ENCODE measurements at regions not wholly inside any gene's neighbourhood (a gene's known extent, or its start where the extent isn't known, plus 50 kb on each side); places are given as distances from the start of the nearest gene placed in this dataset.
"Not testable (repeated sequence)": the region's sequence is repeated elsewhere in the genome, so short reads cannot be mapped to it uniquely, and the experiment has no call there.

DNA sequence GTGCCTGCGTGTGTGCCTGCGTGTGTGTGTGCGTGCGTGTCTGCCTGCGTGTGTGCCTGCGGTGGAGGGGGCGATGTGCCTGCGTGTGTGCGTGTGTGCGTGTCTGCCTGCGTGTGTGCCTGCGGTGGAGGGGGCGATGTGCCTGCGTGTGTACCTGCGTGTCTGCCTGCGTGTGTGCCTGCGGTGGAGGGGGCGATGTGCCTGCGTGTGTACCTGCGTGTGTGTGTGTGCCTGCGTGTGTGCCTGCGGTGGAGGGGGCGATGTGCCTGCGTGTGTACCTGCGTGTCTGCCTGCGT, 116.7 kb upstream of the ZNF516 start:
- DNase-seq (ENCODE audit: extremely low read depth in 1 of 2, low read depth in 1 of 2) = not testable (repeated sequence)

DNA sequence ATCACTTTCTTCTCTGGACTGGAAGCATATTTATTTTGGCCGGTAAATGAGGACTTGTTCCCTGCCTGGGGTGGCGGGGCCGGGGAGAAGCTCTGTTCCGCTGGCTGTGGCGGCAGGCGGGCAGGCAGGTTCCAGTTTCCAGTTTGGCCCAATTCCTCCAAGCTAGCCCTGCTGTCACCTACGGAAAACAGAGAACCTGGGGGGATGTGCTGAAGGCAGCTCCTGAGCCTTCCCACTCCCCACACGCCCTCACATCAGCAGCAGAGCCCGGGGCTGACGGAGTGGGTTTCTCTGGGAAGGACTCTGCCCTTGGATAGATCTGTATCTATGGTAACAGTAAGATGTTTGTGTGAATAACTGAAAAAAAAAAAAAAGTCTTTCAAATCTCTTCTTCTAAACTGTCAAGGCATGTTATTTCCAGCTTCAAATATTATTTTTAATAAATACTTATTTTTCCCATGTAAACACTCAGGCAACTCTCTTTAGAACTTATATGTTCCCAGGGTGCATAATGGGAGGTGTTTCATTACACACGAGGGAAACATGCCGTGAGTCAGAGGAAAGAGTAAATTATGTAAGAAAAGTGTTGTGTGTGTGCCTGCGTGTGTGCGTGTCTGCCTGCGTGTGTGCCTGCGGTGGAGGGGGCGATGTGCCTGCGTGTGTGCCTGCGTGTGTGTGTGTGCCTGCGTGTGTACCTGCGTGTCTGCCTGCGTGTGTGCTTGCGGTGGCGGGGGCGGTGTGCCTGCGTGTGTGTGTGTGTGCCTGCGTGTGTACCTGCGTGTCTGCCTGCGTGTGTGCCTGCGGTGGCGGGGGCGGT, 116.1 kb upstream of the ZNF516 start:
- no peak for DNase-seq (ENCODE audit: extremely low read depth in 1 of 2, low read depth in 1 of 2)

DNA sequence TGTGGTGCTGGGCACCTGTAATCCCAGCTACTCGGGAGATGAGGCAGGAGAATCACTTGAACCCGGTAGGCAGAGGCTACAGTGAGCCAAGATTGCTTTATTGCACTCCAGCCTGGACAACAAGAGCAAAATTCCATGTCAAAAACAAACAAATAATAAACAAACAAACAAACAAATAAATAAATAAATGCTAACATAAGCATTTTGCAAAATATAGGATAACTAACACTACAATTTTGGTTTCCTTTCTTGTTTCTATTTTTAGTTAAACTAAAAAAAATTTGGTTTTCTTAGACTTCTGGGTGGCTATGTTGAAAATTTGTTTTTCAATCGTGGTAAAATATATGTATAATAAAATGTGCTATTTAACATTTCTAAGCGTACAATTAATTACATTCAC, 115.0 kb upstream of the ZNF516 start:
- no peak for DNase-seq (ENCODE audit: extremely low read depth in 1 of 2, low read depth in 1 of 2)

DNA sequence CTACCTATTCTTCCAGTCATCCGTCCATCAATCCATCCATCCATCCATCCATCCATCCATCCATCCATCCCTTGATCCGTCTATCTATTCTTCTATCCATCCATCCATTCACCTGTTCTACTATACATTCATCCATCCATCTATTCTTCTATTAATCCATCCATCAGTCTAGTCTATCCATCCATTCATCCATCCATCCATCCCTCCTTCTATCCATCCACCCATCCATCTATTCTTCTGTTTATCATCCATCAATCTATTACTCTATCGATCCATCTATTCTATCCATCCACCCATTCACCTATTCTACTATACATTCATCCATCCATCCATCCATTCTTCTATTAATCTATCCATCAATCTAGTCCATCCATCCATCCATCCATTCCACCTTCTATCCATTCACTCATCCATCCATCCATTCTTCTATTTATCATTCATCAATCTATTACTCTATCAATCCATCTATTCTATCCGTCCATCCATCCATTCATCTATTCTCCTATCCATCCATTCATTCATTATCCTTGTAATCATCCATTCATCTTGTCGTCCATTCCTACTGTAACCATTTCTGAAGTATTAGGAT, 110.4 kb upstream of the ZNF516 start:
- DNase-seq (ENCODE audit: extremely low read depth in 1 of 2, low read depth in 1 of 2) = no peak

DNA sequence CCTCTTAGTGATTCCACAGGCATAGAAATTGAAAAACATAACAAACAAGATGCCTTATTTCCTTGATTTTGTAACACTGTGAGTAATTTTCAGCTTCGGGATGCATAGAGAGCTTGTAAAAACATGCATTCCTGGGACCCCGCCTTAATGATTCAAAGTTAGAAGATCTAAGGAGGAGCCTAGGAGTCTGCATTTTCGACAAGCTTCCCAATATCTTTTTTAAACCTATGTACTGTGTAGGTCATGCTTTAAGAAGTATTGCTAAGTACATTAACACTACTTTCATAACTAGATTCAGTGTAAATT, 109.8 kb upstream of the ZNF516 start:
- no peak for DNase-seq (ENCODE audit: extremely low read depth in 1 of 2, low read depth in 1 of 2)

DNA sequence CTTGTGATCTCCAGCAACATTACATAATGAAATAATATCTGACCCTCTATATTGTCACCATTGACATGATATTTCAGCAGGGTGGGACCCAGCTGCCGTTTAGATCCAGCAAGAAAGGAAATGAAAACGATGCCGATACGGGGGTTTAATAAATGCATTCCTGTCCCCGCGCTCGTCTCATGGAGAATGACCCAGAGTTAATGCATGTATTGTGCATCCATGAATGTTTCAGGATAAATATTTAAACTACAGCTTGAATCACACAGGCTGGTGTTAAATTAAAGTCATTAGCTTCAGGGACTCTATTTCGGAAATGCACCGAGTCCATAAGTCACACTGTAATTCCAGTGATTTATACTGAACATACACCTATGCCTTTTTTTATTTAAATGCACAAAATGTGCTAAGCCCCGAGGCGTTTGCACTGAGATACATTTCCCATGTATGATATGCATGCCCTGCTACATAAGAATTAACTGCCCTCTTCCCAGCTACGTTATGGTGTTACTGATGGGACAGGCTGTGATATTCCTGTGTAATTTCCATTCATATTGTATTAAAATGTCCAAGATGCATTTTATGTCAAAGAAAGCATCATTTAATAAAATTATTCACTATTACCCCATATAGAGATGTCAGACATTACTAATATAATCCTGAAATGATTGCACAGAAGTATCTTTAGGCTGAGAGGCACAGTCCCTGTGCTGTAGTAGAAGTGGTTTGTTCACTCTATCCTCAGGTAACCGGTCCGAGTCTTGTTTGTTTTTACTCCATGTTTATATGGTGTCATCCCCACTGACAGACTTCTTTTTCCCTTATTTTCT, 109.3 kb upstream of the ZNF516 start:
- DNase-seq (ENCODE audit: extremely low read depth in 1 of 2, low read depth in 1 of 2) = no peak

DNA sequence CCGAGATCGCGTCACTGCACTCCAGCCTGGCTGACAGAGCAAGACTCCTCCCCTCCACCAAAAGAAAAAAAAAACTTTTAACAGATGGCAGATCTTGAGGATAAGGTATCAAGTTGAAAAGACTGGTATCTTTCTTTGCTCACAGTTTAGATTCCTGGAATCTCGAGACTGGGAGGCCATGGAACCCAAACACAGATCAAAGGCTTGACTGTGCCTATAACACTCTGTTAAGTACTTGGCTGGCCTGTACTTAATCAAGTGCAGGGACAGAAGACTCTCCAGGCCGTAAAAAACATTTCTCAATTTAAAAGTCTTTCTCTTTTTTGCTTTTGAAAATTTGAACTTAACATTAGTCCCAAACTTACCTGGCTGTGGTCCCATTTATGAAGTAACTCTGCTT, 107.1 kb upstream of the ZNF516 start:
- DNase-seq (ENCODE audit: extremely low read depth in 1 of 2, low read depth in 1 of 2) = no peak

DNA sequence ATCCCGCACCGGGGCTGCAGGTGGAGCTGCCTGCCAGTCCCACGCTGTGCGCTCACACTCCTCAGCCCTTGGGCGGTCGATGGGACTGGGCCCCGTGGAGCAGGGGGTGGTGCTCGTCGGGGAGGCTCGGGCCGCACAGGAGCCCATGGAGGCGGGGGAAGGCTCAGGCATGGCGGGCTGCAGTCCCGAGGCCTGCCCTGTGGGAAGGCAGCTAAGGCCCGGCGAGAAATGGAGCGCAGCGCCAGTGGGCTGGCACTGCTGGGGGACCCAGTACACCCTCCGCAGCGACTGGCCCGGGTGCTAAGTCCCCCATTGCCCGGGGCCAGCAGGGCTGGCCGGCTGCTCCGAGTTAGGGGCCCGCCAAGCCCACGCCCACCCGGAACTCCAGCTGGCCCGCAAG, 105.0 kb upstream of the ZNF516 start:
- DNase-seq (ENCODE audit: extremely low read depth in 1 of 2, low read depth in 1 of 2) = not testable (repeated sequence)

DNA sequence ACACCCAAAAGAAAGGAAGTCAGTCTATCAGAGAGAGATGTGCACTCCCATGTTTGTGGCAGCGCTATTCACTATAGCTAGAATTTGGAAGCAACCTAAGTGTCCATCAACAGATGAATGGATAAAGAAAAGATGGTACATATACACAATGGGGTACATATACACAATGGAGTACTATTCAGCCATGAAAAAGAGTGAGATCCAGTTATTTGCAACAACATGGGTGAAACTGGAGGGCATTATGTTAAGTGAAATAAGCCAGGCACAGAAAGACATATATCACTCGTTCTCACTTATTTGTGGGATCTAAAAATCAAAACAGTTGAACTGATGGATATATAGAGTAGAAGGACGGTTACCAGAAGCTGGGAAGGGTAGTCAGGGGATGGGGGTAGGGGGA, 99.9 kb upstream of the ZNF516 start:
- DNase-seq (ENCODE audit: extremely low read depth in 1 of 2, low read depth in 1 of 2) = no peak

DNA sequence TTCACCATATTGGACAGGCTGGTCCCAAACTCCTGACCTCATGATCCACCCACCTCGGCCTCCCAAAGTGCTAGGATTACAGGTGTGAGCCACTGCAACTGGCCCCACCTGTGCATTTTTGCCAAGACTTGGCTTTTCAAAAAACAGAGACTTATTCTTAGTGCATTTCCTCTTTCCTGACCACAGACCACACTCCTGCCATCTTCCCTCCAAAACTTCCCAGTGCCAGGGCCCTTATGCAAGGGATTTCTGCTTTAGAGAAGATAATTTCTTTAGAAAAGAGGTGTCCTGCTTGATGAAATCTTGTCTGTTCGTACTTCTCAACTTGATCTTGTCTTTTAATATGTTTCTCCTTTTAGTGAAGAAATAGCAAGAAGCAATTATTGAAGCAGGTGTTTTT, 98.8 kb upstream of the ZNF516 start:
- DNase-seq (ENCODE audit: extremely low read depth in 1 of 2, low read depth in 1 of 2) = no peak

DNA sequence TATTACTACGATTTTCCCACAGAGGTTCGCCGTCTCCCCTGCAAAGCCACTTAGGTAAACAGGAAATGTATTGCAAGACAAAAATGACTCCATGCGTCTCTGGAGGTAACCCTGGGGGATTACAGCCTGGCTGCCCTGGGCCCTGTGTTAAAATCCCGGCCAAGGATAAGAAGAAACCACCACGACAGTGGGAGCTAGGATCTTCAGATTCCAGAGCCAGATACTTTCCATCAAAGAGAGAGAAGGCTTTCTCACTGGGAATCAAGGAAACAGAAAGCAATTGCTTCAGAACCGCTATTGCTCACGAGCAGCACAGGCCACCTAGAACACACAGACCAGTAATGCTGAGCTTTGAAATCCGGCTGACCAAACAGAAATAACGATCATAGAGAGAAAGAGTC, 97.9 kb upstream of the ZNF516 start:
- DNase-seq (ENCODE audit: extremely low read depth in 1 of 2, low read depth in 1 of 2) = no peak

DNA sequence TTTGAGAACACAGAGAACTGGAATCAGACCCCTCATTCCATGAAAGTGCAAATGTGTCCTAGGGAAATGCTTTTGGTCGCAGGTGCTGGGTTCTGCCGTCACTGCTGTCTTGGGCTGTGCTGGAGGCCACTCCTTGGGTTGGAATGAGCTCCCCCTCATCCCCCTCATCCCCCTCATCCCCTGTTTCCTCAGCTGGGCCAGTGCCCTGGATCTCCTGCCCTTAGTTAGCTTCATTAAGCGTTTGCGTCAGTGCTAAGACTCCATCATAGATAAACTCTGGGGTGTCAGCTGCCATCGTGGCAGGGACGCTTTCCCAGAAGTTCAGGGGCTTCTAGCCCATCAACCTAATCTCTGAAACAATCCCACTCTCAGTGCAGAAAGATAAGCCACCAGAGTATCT, 97.1 kb upstream of the ZNF516 start:
- no peak for DNase-seq (ENCODE audit: extremely low read depth in 1 of 2, low read depth in 1 of 2)

DNA sequence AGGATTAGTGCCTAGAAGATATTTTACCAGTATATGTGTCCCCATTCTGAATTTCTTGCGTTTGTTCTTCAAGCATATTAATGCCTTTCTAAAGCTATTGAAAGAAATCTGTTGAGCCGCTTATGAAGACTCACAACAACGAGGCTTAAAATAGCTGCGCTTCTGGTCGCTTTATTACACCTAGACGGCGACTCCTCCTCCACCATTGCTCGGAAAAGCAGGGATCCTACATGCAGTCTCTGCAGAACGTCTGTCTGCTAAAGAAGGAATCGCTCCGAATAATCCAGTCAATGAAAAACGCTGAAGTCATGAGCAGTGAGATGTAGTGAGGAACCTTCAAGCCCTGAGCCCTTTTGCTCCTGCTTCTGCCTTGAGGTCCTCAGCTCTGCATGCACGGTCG, 94.8 kb upstream of the ZNF516 start:
- DNase-seq (ENCODE audit: extremely low read depth in 1 of 2, low read depth in 1 of 2) = no peak

DNA sequence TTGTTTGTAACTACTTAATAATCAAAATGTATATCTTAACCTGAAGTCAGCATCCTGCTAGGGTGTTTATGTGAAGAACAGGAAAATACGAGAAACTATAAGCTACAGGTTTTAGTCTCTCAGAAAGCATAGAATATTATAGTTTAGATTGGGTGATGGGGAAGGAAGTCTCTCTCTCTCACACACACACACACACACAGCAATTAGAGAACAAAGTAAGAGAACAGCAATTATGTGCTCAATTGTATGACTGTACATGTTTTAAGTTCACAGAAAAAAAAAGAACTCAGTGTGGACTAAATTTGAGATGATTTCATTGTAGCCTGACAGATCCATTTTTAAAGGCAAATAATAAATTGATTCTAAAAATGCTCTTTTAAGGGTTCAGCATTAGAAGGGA, 94.3 kb upstream of the ZNF516 start:
- DNase-seq (ENCODE audit: extremely low read depth in 1 of 2, low read depth in 1 of 2) = no peak

DNA sequence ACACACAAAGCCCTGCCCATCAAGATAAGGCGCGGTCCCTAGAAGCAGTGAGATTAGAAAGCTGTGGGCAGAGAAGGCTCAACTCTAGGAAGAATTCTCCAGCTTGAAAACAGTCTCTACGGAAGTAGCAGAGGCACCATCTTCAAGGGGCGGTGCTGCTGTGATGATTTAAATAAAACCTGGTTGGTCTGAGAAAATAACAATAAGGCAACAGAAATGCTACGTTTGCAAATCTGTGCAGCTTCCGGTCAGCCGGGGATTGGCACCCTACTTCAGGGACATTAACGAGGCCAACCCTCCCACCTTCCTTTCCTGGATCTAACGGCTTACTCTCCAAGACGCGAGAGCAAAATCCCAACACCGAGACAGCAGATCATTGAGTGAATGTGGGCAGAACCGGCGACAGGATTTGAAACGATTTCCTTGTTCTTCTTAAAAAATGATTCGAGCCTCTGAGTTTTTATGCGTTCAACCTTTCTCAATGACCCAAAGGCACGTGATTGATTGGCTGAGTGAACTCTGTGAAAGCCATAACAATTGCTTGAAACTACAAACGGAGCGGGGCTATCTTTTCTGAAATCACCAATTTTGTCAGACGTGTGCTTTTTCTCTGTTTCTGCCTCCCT, 93.7 kb upstream of the ZNF516 start:
- no peak for DNase-seq (ENCODE audit: extremely low read depth in 1 of 2, low read depth in 1 of 2)

DNA sequence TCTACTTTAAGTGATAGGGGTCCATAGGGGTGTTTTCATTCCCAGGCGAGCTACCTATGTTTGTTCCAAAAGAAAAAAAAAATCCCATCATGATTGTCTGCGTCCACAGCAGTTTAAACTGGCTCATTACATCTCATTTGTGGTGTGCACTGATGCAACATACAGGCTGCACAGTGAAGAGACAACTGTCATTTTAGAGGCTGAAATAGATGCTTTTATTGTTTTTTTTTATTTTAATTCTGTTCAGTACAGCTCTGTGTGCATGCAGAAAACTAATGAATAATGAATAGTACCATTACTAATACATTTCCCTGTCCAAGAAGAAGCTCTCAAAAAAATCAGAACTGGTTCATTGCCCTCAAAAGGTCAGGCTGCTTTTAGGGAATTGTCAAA, 92.8 kb upstream of the ZNF516 start:
- DNase-seq (ENCODE audit: extremely low read depth in 1 of 2, low read depth in 1 of 2) = no peak

DNA sequence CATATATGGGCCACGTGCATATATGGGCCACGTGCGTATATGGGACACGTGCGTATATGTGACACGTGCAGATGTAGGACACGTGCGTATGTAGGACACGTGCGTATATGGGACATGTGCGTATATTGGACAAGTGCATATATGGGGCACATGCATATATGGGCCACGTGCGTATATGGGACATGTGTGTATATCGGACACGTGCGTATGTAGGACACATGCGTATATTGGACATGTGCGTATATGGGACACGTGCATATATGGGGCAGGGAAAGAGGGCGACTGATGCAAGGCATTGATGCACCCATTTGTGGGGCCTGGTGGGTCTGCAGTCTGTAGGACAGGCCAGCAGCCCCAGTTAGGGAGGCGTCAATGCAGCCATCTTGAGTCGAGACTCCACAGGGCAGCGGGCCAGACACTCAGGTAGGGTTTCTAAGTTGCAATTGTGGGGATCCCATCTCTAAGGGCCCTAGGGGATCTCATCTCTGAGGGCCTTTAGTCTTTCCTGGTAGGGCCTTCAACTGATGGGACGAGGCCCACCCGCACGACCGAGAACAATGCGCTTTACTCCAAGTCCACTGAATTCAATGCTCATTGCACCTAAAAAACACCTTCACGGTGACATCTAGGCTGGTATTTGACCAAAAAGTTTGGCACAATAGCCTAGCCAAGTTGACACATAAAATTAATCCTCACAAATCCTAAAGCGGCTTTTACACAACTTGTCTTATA, 92.3 kb upstream of the ZNF516 start:
- no peak for DNase-seq (ENCODE audit: extremely low read depth in 1 of 2, low read depth in 1 of 2)

DNA sequence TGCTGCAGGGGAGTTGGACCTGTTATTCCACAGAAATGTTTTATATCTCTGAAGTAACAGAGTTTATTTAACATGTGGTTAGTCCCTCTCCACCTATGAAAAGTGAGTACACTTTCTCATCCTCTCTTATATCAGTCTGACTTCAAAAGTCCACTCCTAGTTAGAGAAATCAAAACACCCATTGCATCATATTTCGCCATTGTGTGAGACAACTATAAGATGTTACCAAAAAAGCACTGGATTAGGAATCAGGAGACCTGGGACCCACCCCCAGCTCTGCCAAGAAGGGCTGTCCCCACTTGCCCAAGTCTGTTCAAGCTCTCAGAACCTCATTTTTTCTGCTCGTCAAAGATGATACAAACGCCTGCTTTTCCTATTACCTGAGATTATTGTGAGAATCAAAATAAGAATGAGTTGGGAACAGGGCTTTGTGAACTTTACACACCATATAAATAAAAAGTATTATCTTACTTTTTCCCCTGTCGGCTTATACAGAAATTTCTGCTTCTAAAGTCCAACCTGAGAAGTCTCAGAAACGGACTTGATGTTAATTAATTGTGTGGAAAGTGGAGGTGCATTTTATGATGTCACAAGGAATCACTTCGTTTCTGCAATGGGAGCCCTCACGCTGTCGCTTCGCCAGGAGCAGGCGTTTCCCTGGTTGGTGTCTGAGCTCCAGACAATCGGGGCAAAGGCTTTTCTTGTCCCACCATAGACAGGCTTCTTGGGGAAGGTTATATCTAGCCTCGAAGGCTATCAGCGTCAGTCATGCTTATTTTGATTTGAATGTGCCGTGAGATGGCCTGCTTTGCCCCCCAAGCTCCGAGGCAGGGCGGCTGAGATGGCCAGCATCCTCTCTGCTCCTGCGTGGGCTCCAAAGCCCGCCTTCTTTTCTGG, 89.6 kb upstream of the ZNF516 start:
- DNase-seq (ENCODE audit: extremely low read depth in 1 of 2, low read depth in 1 of 2) = no peak

DNA sequence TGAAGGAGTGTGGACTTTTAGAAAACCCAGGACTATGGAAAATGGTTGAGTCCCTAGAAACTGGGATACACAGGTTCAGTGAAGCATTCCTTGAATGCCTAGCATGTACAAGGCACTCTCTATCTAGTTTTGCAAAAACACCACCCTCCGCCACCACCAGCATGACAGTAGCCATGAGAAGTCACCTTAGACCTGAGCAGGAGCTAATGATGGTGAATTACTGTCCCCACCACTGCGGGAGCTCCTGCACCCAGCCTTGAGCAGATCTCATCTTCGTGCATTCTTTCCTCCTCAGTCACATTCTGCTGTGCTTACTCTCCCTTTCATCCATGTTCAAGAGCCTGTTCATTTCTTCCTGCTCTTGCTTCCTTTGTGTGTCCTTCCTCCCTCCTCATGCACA, 86.2 kb upstream of the ZNF516 start:
- DNase-seq (ENCODE audit: extremely low read depth in 1 of 2, low read depth in 1 of 2) = no peak

DNA sequence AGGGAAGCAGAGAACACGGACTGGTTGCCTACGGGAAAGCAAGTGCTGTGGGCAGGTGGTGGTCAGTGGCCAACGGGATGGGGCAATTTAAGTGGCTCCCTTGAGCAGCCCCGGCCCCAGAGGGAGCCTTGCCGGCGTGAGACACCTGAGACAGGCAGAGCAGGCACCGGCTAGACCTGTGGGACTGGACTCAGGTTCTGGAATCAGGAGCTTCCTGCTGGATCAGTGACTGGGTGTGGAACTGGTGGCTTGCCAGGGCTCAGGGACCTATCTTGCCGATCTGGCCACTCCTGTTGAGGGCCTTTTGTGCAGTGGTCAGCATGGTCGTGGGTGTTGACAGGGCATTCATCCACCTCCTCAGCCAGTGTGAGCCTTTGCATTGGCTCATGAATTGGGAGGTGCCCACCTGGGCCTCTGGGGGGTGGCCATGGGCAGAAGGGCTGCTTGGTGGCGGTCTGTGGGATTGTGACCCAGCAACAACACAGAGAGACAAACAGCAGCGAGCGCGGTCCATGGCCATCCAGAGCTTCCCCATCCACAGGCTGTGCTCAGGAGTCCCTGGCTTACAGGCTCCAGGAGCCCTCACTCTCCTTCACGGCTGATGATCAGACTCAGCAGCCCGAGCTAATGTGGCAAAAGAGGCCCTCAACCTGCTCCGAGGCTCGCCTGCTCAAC, 85.4 kb upstream of the ZNF516 start:
- no peak for DNase-seq (ENCODE audit: extremely low read depth in 1 of 2, low read depth in 1 of 2)
